ENCODE measurements at regions not wholly inside any gene's neighbourhood (a gene's known extent, or its start where the extent isn't known, plus 50 kb on each side); places are given as distances from the start of the nearest gene placed in this dataset.

DNA sequence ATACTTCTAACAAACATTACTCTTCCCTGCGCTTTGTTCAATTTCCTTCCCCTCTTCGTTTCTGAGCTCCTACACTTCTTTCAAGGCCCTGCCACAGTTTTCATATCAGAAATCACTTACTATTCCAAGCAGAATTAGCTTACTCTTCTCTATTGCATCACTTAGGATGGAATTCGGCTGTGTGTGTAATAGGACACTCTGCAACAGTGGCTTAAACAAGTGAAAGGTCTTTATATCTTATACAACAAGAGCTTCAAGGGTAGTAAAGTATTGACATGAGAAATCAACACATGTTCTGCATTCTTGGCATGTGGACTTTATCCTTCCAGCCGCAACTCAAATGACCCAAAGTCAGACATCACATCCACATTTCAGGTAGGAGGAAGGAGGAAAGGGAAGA lies 279.6 kb downstream of the PCDH20 start:
- TF ChIP-seq, protein P1, sequence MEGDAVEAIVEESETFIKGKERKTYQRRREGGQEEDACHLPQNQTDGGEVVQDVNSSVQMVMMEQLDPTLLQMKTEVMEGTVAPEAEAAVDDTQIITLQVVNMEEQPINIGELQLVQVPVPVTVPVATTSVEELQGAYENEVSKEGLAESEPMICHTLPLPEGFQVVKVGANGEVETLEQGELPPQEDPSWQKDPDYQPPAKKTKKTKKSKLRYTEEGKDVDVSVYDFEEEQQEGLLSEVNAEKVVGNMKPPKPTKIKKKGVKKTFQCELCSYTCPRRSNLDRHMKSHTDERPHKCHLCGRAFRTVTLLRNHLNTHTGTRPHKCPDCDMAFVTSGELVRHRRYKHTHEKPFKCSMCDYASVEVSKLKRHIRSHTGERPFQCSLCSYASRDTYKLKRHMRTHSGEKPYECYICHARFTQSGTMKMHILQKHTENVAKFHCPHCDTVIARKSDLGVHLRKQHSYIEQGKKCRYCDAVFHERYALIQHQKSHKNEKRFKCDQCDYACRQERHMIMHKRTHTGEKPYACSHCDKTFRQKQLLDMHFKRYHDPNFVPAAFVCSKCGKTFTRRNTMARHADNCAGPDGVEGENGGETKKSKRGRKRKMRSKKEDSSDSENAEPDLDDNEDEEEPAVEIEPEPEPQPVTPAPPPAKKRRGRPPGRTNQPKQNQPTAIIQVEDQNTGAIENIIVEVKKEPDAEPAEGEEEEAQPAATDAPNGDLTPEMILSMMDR (IDR thresholded peaks at IDR 0.05; ENCODE audit: unreplicated experiment): no peak
- Mint-ChIP-seq H3K4me3 (ENCODE audit: low read depth) (no peak overlapping the region), H3K27me3 (no peaks in the 10 kb centered on the region), H3K4me1 (ENCODE audit: low read depth) (peaks cover 6% of the 10 kb centered on the region), H3K27ac (no peak overlapping the region), H3K36me3 (ENCODE audit: insufficient read depth) (no peaks in the 10 kb centered on the region), H3K9me3 (ENCODE audit: low read depth) (no peaks in the 10 kb centered on the region)
- no peak for DNase-seq (ENCODE audit: low spot score, unreplicated experiment)

DNA sequence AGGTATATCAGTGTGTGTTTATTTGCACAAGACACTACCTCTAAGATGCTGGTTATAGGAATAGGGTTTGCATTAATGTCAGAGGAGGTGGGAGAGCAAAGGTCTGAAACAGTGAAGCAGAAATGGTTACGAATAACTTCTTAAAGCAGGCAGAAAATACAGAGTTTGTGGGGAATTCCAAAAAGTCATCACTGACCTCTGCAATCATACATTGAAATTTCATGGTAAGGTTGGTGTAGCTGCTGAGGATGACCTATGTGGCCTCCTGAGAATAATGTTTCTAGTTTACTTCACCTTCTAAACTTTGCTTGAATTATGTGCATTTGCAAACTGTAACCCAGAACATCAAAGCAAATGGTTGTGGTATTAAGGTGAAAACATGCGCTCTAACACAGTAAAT lies 280.1 kb downstream of the PCDH20 start:
- no peaks in the 10 kb centered on the region for H3K9me3 Mint-ChIP-seq (ENCODE audit: low read depth)
- peaks cover 6% of the 10 kb centered on the region for H3K4me1 Mint-ChIP-seq (ENCODE audit: low read depth)
- H3K27ac Mint-ChIP-seq: no peak overlapping the region
- H3K4me3 Mint-ChIP-seq (ENCODE audit: low read depth): no peak overlapping the region
- TF ChIP-seq, protein P1 (IDR thresholded peaks at IDR 0.05; ENCODE audit: unreplicated experiment): no peak
- no peaks in the 10 kb centered on the region for H3K36me3 Mint-ChIP-seq (ENCODE audit: insufficient read depth)
- no peaks in the 10 kb centered on the region for H3K27me3 Mint-ChIP-seq
- DNase-seq (ENCODE audit: low spot score, unreplicated experiment): no peak

DNA sequence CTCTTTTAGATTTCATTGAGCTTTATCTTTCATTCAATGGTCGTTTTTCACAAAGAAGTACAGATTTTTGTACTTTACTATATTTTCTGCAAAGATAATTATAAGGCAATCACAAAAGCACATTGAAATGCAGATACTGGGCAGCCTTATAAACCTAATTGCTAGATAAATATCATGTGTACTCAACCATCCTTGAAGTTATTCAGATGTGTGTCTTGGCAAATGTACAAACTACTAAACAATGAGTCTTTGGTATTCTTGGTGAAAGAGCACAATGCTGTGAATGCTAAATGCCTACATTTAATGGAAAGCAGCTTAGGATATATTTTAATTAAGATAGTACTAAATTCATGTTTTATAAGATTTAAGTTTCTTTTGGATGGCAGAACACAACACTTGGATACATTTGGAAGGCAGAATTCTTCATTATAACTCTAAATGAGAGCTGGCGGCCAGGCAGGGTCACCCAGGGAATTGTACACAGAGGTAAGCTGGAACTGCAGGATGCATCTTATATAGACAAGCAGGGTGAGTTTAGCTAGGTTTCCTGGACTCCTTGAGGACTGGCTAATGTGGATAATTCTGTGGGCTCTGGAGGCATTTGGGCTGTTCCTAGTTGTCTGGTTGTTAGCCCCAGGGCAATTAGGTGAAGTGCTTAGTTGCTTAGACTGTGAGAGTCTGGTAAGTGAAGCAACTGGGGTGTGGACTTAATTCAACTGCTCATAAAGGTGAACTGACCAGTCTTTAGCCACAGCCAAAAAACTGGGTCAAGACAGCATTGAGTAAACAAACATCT lies 286.6 kb downstream of the PCDH20 start:
- Mint-ChIP-seq H3K9me3 (ENCODE audit: low read depth) (no peaks in the 10 kb centered on the region), H3K4me1 (ENCODE audit: low read depth) (peaks cover 3% of the 10 kb centered on the region), H3K27me3 (no peaks in the 10 kb centered on the region), H3K27ac (peak overlapping the region; percentile 31), H3K4me3 (ENCODE audit: low read depth) (no peak overlapping the region), H3K36me3 (ENCODE audit: insufficient read depth) (no peaks in the 10 kb centered on the region)
- no peak for DNase-seq (ENCODE audit: low spot score, unreplicated experiment)
- TF ChIP-seq, protein P1 (IDR thresholded peaks at IDR 0.05; ENCODE audit: unreplicated experiment): no peak

DNA sequence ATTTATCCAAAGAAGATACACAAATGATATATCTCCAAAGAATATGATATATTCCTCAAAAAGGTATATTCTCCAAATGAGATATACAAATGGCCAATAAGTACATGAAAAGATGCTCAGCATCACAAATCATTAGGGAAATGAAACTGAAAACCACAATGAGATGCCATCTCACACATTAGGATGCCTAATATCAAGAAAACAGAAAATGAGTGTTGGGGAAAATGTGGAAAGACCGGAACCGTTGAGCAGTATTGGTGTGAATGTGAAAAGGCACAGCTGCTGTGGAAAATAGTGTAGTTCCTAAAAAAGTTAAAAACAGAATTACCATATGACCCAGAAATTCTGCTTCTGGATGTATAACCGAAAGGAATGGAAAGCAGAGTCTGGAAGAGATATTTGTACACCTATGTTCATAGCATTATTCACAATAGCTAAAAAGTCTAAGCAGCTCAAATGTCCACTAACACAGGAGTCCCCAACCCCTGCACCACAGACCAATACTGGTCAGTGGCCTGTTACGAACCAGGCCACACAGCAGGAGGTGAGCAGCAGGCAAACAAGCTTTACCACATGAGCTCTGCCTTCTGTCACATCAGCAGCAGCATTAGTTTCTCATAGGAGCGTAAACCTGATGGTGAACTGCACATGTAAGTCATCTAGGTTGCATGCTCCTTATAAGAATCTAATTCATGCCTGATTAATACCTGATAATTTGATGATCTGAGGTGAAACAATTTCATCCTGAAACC lies 291.9 kb downstream of the PCDH20 start:
- Mint-ChIP-seq H3K9me3 (ENCODE audit: low read depth) (peaks cover 3% of the 10 kb centered on the region), H3K4me3 (ENCODE audit: low read depth) (no peak overlapping the region), H3K4me1 (ENCODE audit: low read depth) (peaks cover 3% of the 10 kb centered on the region), H3K27me3 (no peaks in the 10 kb centered on the region), H3K36me3 (ENCODE audit: insufficient read depth) (no peaks in the 10 kb centered on the region), H3K27ac (no peak overlapping the region)
- no peak for DNase-seq (ENCODE audit: low spot score, unreplicated experiment)
- TF ChIP-seq, protein P1 (IDR thresholded peaks at IDR 0.05; ENCODE audit: unreplicated experiment): no peak

DNA sequence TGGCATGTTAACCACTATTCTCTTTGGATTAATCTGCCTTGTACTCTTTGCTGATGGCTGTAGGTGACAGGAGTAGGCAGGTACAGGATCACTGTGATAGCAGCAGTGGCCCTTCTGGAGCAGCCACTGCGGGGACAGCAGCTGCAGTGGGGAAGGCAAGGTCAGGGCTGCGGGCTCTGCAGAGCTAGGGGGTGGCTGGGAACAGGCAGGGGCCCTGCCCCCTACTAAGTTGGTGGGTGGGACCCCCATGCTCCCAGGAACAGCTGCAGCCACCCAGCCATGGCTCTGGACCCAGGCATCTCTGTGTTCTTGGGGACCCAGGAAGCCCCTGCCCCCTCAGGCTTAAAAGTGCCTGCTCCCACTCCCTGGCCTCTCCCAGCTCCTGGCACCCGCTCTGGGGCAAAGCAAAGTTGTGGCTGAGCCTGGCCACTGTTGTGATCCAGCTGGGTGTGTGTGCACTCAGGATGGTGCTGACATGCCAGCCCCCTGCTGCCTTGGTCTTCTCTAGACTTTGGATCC lies 302.4 kb downstream of the PCDH20 start:
- TF ChIP-seq, protein P1 (IDR thresholded peaks at IDR 0.05; ENCODE audit: unreplicated experiment): no peak
- H3K27me3 Mint-ChIP-seq: no peaks in the 10 kb centered on the region
- no peak overlapping the region for H3K27ac Mint-ChIP-seq
- no peaks in the 10 kb centered on the region for H3K4me1 Mint-ChIP-seq (ENCODE audit: low read depth)
- H3K4me3 Mint-ChIP-seq (ENCODE audit: low read depth): no peak overlapping the region
- no peak for DNase-seq (ENCODE audit: low spot score, unreplicated experiment)
- H3K9me3 Mint-ChIP-seq (ENCODE audit: low read depth): peaks cover 9% of the 10 kb centered on the region
- no peaks in the 10 kb centered on the region for H3K36me3 Mint-ChIP-seq (ENCODE audit: insufficient read depth)

Measured in progenitor cell of endocrine pancreas (in vitro differentiated cells).